HL-60 (cell line): ENCODE measurements at regions not wholly inside any gene's neighbourhood (a gene's known extent, or its start where the extent isn't known, plus 50 kb on each side); places are given as distances from the start of the nearest gene placed in this dataset.

Experiments
- GABPA ChIP-seq: IDR thresholded peaks from 2 replicates; pipeline ENCODE4 v1.6.1; 2012; ENCODE audit warnings: low read depth
- POLR2AphosphoS5 ChIP-seq: IDR thresholded peaks from 2 replicates; pipeline ENCODE4 v1.6.1; 2012; ENCODE audit warnings: low read depth
- SPI1 ChIP-seq: IDR thresholded peaks from 2 replicates; pipeline ENCODE4 v1.6.1; 2012; ENCODE audit warnings: low read depth, mild to moderate bottlenecking, borderline replicate concordance
- TF ChIP-seq, protein P1 (sequence below): IDR thresholded peaks from one replicate; pipeline ENCODE4 v1.5.1; 2011; ENCODE audit warnings: low read length, control low read depth, inconsistent platforms; ENCODE audit not compliant: insufficient read depth
- TF ChIP-seq, protein P2 (sequence below): IDR thresholded peaks from 2 replicates; pipeline ENCODE4 v1.6.1; 2012; ENCODE audit warnings: low read depth; ENCODE audit not compliant: insufficient replicate concordance

DNA sequence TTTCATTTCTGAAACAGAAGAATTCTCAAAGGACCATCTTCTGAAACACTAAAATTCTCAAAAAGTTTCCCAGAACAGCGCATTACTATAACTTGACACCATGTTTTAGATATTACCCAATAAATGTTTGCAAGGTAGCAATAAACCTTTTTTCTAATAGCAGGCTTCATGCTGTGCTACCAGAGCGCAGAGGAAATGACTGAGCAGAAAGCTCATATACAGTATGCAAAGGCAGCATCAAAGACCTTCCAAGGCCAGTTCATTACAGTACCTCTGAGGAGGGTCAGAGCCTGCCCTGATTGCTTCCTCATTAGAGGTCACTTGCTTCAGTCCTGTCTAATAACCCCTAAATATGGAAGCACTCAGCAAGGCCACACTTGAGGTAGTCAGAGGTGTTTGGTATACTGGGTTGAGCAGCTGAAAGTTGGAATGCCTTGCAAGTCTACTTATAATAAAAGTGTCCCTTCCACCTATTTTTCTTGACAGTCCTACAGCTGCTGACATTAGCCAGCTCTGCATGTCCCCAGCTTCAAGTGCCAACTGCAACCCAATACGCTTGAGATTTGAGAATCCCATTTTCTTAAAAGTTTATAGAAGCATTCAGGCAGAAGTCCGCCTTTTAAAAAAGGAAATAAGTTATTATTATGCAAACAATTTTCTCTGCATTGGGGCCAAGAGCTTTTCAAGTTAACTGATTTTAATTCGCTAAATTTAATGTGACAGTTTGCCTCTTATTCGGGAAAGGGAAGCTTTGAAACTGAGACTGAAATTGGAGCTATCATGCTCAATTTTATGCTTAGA lies 207.2 kb downstream of the ZC3H11B start:
- TF ChIP-seq, protein P1, sequence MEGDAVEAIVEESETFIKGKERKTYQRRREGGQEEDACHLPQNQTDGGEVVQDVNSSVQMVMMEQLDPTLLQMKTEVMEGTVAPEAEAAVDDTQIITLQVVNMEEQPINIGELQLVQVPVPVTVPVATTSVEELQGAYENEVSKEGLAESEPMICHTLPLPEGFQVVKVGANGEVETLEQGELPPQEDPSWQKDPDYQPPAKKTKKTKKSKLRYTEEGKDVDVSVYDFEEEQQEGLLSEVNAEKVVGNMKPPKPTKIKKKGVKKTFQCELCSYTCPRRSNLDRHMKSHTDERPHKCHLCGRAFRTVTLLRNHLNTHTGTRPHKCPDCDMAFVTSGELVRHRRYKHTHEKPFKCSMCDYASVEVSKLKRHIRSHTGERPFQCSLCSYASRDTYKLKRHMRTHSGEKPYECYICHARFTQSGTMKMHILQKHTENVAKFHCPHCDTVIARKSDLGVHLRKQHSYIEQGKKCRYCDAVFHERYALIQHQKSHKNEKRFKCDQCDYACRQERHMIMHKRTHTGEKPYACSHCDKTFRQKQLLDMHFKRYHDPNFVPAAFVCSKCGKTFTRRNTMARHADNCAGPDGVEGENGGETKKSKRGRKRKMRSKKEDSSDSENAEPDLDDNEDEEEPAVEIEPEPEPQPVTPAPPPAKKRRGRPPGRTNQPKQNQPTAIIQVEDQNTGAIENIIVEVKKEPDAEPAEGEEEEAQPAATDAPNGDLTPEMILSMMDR = no peak
- TF ChIP-seq POLR2AphosphoS5 = no peak
- TF ChIP-seq, protein P2, sequence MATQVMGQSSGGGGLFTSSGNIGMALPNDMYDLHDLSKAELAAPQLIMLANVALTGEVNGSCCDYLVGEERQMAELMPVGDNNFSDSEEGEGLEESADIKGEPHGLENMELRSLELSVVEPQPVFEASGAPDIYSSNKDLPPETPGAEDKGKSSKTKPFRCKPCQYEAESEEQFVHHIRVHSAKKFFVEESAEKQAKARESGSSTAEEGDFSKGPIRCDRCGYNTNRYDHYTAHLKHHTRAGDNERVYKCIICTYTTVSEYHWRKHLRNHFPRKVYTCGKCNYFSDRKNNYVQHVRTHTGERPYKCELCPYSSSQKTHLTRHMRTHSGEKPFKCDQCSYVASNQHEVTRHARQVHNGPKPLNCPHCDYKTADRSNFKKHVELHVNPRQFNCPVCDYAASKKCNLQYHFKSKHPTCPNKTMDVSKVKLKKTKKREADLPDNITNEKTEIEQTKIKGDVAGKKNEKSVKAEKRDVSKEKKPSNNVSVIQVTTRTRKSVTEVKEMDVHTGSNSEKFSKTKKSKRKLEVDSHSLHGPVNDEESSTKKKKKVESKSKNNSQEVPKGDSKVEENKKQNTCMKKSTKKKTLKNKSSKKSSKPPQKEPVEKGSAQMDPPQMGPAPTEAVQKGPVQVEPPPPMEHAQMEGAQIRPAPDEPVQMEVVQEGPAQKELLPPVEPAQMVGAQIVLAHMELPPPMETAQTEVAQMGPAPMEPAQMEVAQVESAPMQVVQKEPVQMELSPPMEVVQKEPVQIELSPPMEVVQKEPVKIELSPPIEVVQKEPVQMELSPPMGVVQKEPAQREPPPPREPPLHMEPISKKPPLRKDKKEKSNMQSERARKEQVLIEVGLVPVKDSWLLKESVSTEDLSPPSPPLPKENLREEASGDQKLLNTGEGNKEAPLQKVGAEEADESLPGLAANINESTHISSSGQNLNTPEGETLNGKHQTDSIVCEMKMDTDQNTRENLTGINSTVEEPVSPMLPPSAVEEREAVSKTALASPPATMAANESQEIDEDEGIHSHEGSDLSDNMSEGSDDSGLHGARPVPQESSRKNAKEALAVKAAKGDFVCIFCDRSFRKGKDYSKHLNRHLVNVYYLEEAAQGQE = no peak
- TF ChIP-seq GABPA = no peak
- TF ChIP-seq SPI1 = no peak
